IMR-90 (cell line): ENCODE measurements at regions not wholly inside any gene's neighbourhood (a gene's known extent, or its start where the extent isn't known, plus 50 kb on each side); places are given as distances from the start of the nearest gene placed in this dataset.

ENCODE experiments used
- ATAC-seq: fragments of 200-7000 bp; cut with Tn5 transposase; 2 replicates; pipeline ENCODE4 v1.9.1; 2020; ENCODE audit warnings: low read depth, mild to moderate bottlenecking, moderate library complexity
- BruUV-seq: library from RNA; stranded (reverse); fragments of 400-500 nt; replicated peaks from 2 replicates; lab custom pipeline; 2021; lab: Mats Ljungman, UMichigan
- CTCF ChIA-PET: fragments of 300-600 bp; formaldehyde crosslinking; extraction: SDS; loops from one replicate; lab custom pipeline; 2021; ENCODE audit warnings: antibody characterized with exemption; lab: Yijun Ruan, JAX
- POLR2A ChIA-PET: fragments of 300-600 bp; sonication (Branson Sonifier 250); formaldehyde crosslinking; loops from one replicate; lab custom pipeline; 2022; ENCODE audit warnings: antibody characterized with exemption; ENCODE audit not compliant: unreplicated experiment; lab: Charles Lee
- DNase-seq: peaks from one replicate; pipeline ENCODE4 v3.0.0; 2013
- H2AFZ ChIP-seq: replicated peaks from 2 replicates; pipeline ENCODE3; 2013; ENCODE audit warnings: low read length, mild to moderate bottlenecking; ENCODE audit not compliant: poor library complexity
- H2AK5ac ChIP-seq: 2 replicates; pipeline ENCODE4 v1.6.1; 2013; ENCODE audit warnings: low read depth, low read length, inconsistent platforms
- H2AK9ac ChIP-seq: replicated peaks from 2 replicates; pipeline ENCODE3; 2013; ENCODE audit warnings: mild to moderate bottlenecking, low read depth, low read length, moderate library complexity; ENCODE audit not compliant: poor library complexity
- H2BK120ac ChIP-seq: 2 replicates; pipeline ENCODE4 v1.6.1; 2013; ENCODE audit warnings: low read depth, low read length, inconsistent platforms
- H2BK15ac ChIP-seq: 3 replicates; pipeline ENCODE4 v1.6.1; 2013; ENCODE audit warnings: low read depth, low read length, inconsistent platforms
- H2BK20ac ChIP-seq: 2 replicates; pipeline ENCODE4 v1.6.1; 2013; ENCODE audit warnings: low read depth, mild to moderate bottlenecking, inconsistent platforms, low read length, moderate library complexity
- H2BK5ac ChIP-seq: 2 replicates; pipeline ENCODE4 v1.6.1; 2013; ENCODE audit warnings: mild to moderate bottlenecking, low read depth, low read length, inconsistent platforms; ENCODE audit not compliant: poor library complexity, severe bottlenecking
- H3K14ac ChIP-seq: replicated peaks from 2 replicates; pipeline ENCODE4 v1.6.1; 2013; ENCODE audit warnings: low read depth, low read length, inconsistent platforms
- H3K18ac ChIP-seq: 2 replicates; pipeline ENCODE4 v1.6.1; 2013; ENCODE audit warnings: low read depth, low read length, control low read depth
- H3K23ac ChIP-seq: 2 replicates; pipeline ENCODE4 v1.6.1; 2013; ENCODE audit warnings: low read depth, low read length, inconsistent platforms
- H3K27ac ChIP-seq: 2 replicates; pipeline ENCODE4 v1.5.1; 2013; ENCODE audit warnings: mild to moderate bottlenecking, control low read depth, low read length; ENCODE audit not compliant: insufficient read depth
- H3K27me3 ChIP-seq: 2 replicates; pipeline ENCODE4 v1.6.1; 2013; ENCODE audit warnings: low read length; ENCODE audit not compliant: control insufficient read depth, insufficient read depth
- H3K36me3 ChIP-seq: 2 replicates; pipeline ENCODE4 v1.6.1; 2013; ENCODE audit warnings: low read length, mixed read lengths; ENCODE audit not compliant: control insufficient read depth, insufficient read depth
- H3K4ac ChIP-seq: 2 replicates; pipeline ENCODE4 v1.6.1; 2013; ENCODE audit warnings: low read depth, low read length, inconsistent platforms
- H3K4me1 ChIP-seq: 2 replicates; pipeline ENCODE4 v1.6.1; 2013; ENCODE audit warnings: low read length, mixed read lengths; ENCODE audit not compliant: control insufficient read depth, insufficient read depth
- H3K4me2 ChIP-seq: 2 replicates; pipeline ENCODE4 v1.6.1; 2013; ENCODE audit warnings: low read depth, mild to moderate bottlenecking, control low read depth, low read length, moderate library complexity
- H3K4me3 ChIP-seq: 2 replicates; pipeline ENCODE4 v1.5.1; 2013; ENCODE audit warnings: low read depth, mild to moderate bottlenecking, control low read depth, low read length, moderate library complexity; ENCODE audit not compliant: insufficient read depth
- H3K56ac ChIP-seq: 2 replicates; pipeline ENCODE4 v1.6.1; 2013; ENCODE audit warnings: low read length, inconsistent platforms; ENCODE audit not compliant: insufficient read depth; ENCODE audit errors: extremely low read depth
- H3K79me1 ChIP-seq, 2 experiments: 2 replicates each; pipeline ENCODE4 v1.6.1; 2013; ENCODE audit warnings: low read length in 2 of 2, inconsistent platforms in 1 of 2, low read depth in 1 of 2
- H3K9ac ChIP-seq: 2 replicates; pipeline ENCODE4 v1.6.1; 2013; ENCODE audit warnings: low read depth, low read length, control low read depth
- H3K9me1 ChIP-seq: 2 replicates; pipeline ENCODE4 v1.6.1; 2013; ENCODE audit warnings: low read length, inconsistent platforms; ENCODE audit not compliant: insufficient read depth
- H3K9me3 ChIP-seq: 2 replicates; pipeline ENCODE4 v1.6.1; 2013; ENCODE audit warnings: low read length; ENCODE audit not compliant: control insufficient read depth, insufficient read depth
- H4K20me1 ChIP-seq: 2 replicates; pipeline ENCODE4 v1.6.1; 2013; ENCODE audit warnings: low read length, inconsistent platforms; ENCODE audit not compliant: insufficient read depth
- H4K5ac ChIP-seq: 2 replicates; pipeline ENCODE4 v1.6.1; 2013; ENCODE audit warnings: mild to moderate bottlenecking, low read depth, low read length, control low read depth
- H4K8ac ChIP-seq, 2 experiments: 2 replicates each; pipeline ENCODE4 v1.6.1; 2013; ENCODE audit warnings: low read depth in 2 of 2, low read length in 2 of 2, control low read depth in 1 of 2, inconsistent platforms in 1 of 2
- H4K91ac ChIP-seq: 2 replicates; pipeline ENCODE4 v1.6.1; 2013; ENCODE audit warnings: low read depth, low read length, inconsistent platforms; ENCODE audit not compliant: insufficient read depth
- BHLHE40 ChIP-seq: fragments of 150-350 bp; IDR thresholded peaks from 2 replicates; pipeline ENCODE4 v1.6.1; 2016; ENCODE audit warnings: mild to moderate bottlenecking, low read depth, low read length
- CEBPB ChIP-seq: IDR thresholded peaks from 2 replicates; pipeline ENCODE4 v1.6.1; 2012; ENCODE audit warnings: low read depth, low read length, improper control_type of control experiment
- FOS ChIP-seq: fragments of 150-350 bp; IDR thresholded peaks from 2 replicates; pipeline ENCODE4 v1.6.1; 2016; ENCODE audit warnings: low read depth, low read length
- MAFK ChIP-seq: IDR thresholded peaks from 2 replicates; pipeline ENCODE4 v1.6.1; 2012; ENCODE audit warnings: low read depth, low read length, improper control_type of control experiment
- MXI1 ChIP-seq: IDR thresholded peaks from 2 replicates; pipeline ENCODE4 v1.6.1; 2012; ENCODE audit warnings: low read depth, mild to moderate bottlenecking, low read length, moderate library complexity, borderline replicate concordance
- NFE2L2 ChIP-seq: fragments of 150-350 bp; IDR thresholded peaks from 2 replicates; pipeline ENCODE4 v1.6.1; 2016; ENCODE audit warnings: low read depth, mild to moderate bottlenecking, low read length
- POLR2A ChIP-seq: IDR thresholded peaks from 2 replicates; pipeline ENCODE4 v1.6.1; 2012; ENCODE audit warnings: mild to moderate bottlenecking, low read depth, low read length
- RCOR1 ChIP-seq: IDR thresholded peaks from 2 replicates; pipeline ENCODE4 v1.6.1; 2012; ENCODE audit warnings: mild to moderate bottlenecking, low read length, improper control_type of control experiment; ENCODE audit not compliant: insufficient replicate concordance
- RFX5 ChIP-seq: IDR thresholded peaks from 2 replicates; pipeline ENCODE4 v1.8.0; 2012; ENCODE audit warnings: low read depth, mild to moderate bottlenecking, low read length, moderate library complexity
- WGBS, 2 experiments: methylation state at CpG; one replicate each; pipeline versions ENCODE4 v1.1.5 to v1.1.7; 2013; ENCODE audit warnings: missing lambda C conversion rate in 2 of 2; ENCODE audit not compliant: insufficient read length in 1 of 2; ENCODE audit errors: extremely low coverage in 2 of 2; 5-methylcytosine and 5-hydroxymethylcytosine counted together
- dilution Hi-C: fragments of 300-500 bp; cut with HindIII; formaldehyde crosslinking; loops from one replicate; pipeline ENCODE4 v1.14.3; 2018; ENCODE audit warnings: low sequenced_read_pairs; ENCODE audit not compliant: unreplicated experiment
- in situ Hi-C: fragments of 300-500 bp; cut with MboI; formaldehyde crosslinking; loops from 3 replicates; pipeline ENCODE4 v1.14.3; 2019; ENCODE audit warnings: low sequenced_read_pairs, inconsistent platforms, mixed read lengths
- intact Hi-C: fragments of 100-400 bp; cut with micrococcal nuclease; formaldehyde crosslinking; loops from 2 replicates; pipeline ENCODE4 v1.10.0; 2022

DNA sequence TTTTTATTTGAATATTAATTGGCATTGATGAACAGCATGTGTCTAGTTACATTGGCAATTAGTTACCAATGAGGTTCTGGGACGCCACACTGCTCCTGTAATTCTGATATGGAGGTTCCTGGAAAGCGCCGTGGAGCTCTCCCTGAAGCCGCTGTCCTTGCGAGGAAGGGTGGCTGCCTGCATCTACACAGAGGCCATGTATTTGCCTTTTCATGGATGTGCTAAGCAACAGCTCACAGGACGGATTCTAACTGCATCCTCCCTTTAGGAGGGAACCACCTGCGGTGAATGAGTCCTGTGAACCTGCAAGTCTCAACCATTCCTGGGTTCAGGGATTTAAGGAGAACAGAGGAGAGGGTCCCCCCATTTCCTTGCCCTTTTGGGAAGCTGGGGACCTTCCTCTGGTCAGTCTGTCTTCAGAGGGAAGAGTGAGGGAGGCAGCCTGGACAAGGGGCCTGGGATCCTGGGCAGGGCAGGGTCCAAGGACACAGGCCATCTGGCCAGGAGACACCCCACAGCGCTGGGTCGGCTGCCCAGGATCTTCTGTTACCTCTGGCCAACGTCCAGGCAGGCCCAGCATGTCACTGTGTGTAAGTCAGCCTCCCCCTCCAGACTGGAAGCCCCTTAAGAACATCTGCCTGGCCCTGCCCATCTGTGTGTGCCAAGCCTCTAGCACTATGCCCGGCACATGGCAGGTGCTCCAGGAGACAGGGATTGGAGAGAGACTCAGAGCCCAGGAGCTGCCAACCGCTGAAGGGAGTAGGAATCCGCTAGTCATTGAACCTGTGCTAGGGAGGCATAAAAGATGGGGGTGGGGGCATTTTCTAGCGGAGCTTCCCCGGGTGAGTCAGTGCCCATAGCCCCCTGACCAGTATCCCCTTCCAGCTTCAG lies 314.1 kb upstream of the TNRC6C start:
- Histone ChIP-seq H3K27ac (no peak overlapping the region), H3K23ac (no peak overlapping the region), H2BK120ac (no peak overlapping the region), H3K9me1 (no peaks in the 10 kb centered on the region), H4K5ac (no peak overlapping the region), H3K79me1 (no peaks in the 10 kb centered on the region), H2AFZ (no peak overlapping the region), H3K4me2 (no peak overlapping the region), H3K18ac (no peak overlapping the region), H3K9ac (no peak overlapping the region), H3K27me3 (peaks cover 34% of the 10 kb centered on the region), H3K36me3 (no peaks in the 10 kb centered on the region), H2BK5ac (no peak overlapping the region), H2AK9ac (no peak overlapping the region), H3K56ac (no peak overlapping the region), H3K4ac (no peak overlapping the region), H2BK20ac (no peak overlapping the region), H3K4me3 (no peak overlapping the region), H4K20me1 (no peaks in the 10 kb centered on the region), H4K91ac (no peak overlapping the region), H4K8ac (no peak overlapping the region), H3K4me1 (no peaks in the 10 kb centered on the region), H2AK5ac (no peak overlapping the region), H3K9me3 (peaks cover 4% of the 10 kb centered on the region; the same call in 1 of the 2 replicates), H3K14ac (no peak overlapping the region), H2BK15ac (no peak overlapping the region)
- ChIA-PET POLR2A (no interaction called here), CTCF (no interaction called here)
- intact Hi-C loops, result no loop called here
- WGBS, 2 experiments, result 50% methylated on average over 6 of the region's 15 CpGs; no CpG with 5 or more reads in 1 of the 2 experiments
- in situ Hi-C loops, result no loop called here
- ATAC-seq (no peak), DNase-seq (no peak)
- dilution Hi-C loops, result no loop called here
- no TSS peak for BruUV-seq
- TF ChIP-seq NFE2L2, result no peak
- TF ChIP-seq MXI1, result no peak
- TF ChIP-seq CEBPB, result no peak
- no peak for TF ChIP-seq POLR2A
- TF ChIP-seq MAFK, result no peak
- no peak for TF ChIP-seq FOS
- no peak for TF ChIP-seq BHLHE40
- TF ChIP-seq RFX5, result no peak
- TF ChIP-seq RCOR1, result no peak
